Stimulated activated CD8-positive, alpha-beta memory T cell treated with anti-CD3 and anti-CD28 coated beads, Interleukin-15, amount 100 ng/mL, for 48 hours (primary cell): ENCODE measurements at regions not wholly inside any gene's neighbourhood (a gene's known extent, or its start where the extent isn't known, plus 50 kb on each side); places are given as distances from the start of the nearest gene placed in this dataset.

Experiments used
- DNase-seq, 2 donors: peaks; one replicate each; pipeline ENCODE4 v3.0.0-alpha.2; 2020; ENCODE audit warnings: low read depth in 2 of 2

GRCh38 chr2:177059293-177059692 lies 153.3 kb upstream of the HNRNPA3 start:
- no peak for DNase-seq

- DNase-seq, result no peak
Measured at GRCh38 chr2:177063331-177063730, 149.3 kb upstream of the HNRNPA3 start.

- no peak for DNase-seq
Measured at GRCh38 chr2:177064422-177064821, 148.2 kb upstream of the HNRNPA3 start.

GRCh38 chr2:177068967-177069366 lies 143.6 kb upstream of the HNRNPA3 start:
- no peak for DNase-seq

GRCh38 chr2:177072090-177072489 lies 140.5 kb upstream of the HNRNPA3 start:
- no peak for DNase-seq

GRCh38 chr2:177073611-177074010 lies 139.0 kb upstream of the HNRNPA3 start:
- no peak for DNase-seq

GRCh38 chr2:177074099-177074710 lies 138.4 kb upstream of the HNRNPA3 start:
- DNase-seq, result no peak

GRCh38 chr2:177075254-177075653 lies 137.3 kb upstream of the HNRNPA3 start:
- DNase-seq, result no peak

GRCh38 chr2:177076636-177077179 lies 135.9 kb upstream of the HNRNPA3 start:
- no peak for DNase-seq

GRCh38 chr2:177077778-177078177 lies 134.8 kb upstream of the HNRNPA3 start:
- no peak for DNase-seq

- no peak for DNase-seq
Measured at GRCh38 chr2:177078416-177078815, 134.2 kb upstream of the HNRNPA3 start.

- DNase-seq, result no peak
Measured at GRCh38 chr2:177078855-177079254, 133.7 kb upstream of the HNRNPA3 start.

GRCh38 chr2:177080746-177081284 lies 131.8 kb upstream of the HNRNPA3 start:
- no peak for DNase-seq

- DNase-seq, result no peak
Measured at GRCh38 chr2:177084607-177085006, 128.0 kb upstream of the HNRNPA3 start.

GRCh38 chr2:177088529-177088928 lies 124.1 kb upstream of the HNRNPA3 start:
- no peak for DNase-seq

- no peak for DNase-seq
Measured at GRCh38 chr2:177090967-177091366, 121.6 kb upstream of the HNRNPA3 start.

- DNase-seq, result no peak
Measured at GRCh38 chr2:177093371-177093770, 119.2 kb upstream of the HNRNPA3 start.

GRCh38 chr2:177098001-177098613 lies 114.5 kb upstream of the HNRNPA3 start:
- DNase-seq, result no peak

- no peak for DNase-seq
Measured at GRCh38 chr2:177101930-177102329, 110.7 kb upstream of the HNRNPA3 start.

GRCh38 chr2:177106212-177106611 lies 106.4 kb upstream of the HNRNPA3 start:
- DNase-seq, result no peak

- DNase-seq, result no peak
Measured at GRCh38 chr2:177108890-177109289, 103.7 kb upstream of the HNRNPA3 start.

GRCh38 chr2:177114712-177115111 lies 97.9 kb upstream of the HNRNPA3 start:
- no peak for DNase-seq

- DNase-seq, result no peak
Measured at GRCh38 chr2:177117755-177118154, 94.8 kb upstream of the HNRNPA3 start.
